ENCODE measurements at regions not wholly inside any gene's neighbourhood (a gene's known extent, or its start where the extent isn't known, plus 50 kb on each side); places are given as distances from the start of the nearest gene placed in this dataset.

DNA sequence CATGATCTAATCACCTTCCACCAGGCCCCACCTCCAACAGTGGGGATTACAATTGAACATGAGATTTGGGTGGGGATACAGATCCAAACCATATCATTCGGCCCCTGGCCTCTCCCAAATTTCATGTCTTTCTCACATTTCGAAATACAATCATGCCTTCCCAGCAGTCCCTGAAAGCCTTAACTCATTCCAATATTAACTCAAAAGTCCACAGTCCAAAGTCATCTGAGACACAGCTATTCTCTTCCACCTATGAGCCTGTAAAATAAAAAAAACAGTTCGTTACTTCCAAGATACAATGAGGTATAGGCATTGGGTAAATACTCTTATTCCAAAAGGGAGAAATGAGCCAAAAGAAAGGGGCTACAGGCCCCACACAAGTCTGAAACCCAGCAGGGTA is 222.6 kb downstream of the SOD2 start:
- TF ChIP-seq, protein P1, sequence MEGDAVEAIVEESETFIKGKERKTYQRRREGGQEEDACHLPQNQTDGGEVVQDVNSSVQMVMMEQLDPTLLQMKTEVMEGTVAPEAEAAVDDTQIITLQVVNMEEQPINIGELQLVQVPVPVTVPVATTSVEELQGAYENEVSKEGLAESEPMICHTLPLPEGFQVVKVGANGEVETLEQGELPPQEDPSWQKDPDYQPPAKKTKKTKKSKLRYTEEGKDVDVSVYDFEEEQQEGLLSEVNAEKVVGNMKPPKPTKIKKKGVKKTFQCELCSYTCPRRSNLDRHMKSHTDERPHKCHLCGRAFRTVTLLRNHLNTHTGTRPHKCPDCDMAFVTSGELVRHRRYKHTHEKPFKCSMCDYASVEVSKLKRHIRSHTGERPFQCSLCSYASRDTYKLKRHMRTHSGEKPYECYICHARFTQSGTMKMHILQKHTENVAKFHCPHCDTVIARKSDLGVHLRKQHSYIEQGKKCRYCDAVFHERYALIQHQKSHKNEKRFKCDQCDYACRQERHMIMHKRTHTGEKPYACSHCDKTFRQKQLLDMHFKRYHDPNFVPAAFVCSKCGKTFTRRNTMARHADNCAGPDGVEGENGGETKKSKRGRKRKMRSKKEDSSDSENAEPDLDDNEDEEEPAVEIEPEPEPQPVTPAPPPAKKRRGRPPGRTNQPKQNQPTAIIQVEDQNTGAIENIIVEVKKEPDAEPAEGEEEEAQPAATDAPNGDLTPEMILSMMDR (conservative IDR thresholded peaks at IDR 0.05), result no peak
- Histone ChIP-seq H3K56ac (ENCODE audit: insufficient read length, low read depth, low read length) (no peak overlapping the region), H2BK5ac (ENCODE audit: insufficient read length, low read length) (no peak overlapping the region), H3K18ac (ENCODE audit: insufficient read length, low read depth, low read length) (no peak overlapping the region), H3K9ac (ENCODE audit: extremely low read depth, insufficient read length, low read length) (no peak overlapping the region), H3K23me2 (ENCODE audit: insufficient read length, low read depth, low read length, poor library complexity, severe bottlenecking) (no peaks in the 10 kb centered on the region), H2BK120ac (ENCODE audit: low read depth, low read length, poor library complexity, severe bottlenecking) (no peak overlapping the region), H4K8ac (replicated peaks; ENCODE audit: insufficient read length, low read depth, low read length) (no peak overlapping the region), H3K4ac (ENCODE audit: low read depth, low read length) (no peak overlapping the region), H3K27me3 (ENCODE audit: insufficient read depth, low read length) (no peaks in the 10 kb centered on the region), H2AK5ac (ENCODE audit: insufficient read length, low read length) (no peak overlapping the region), H2BK15ac (ENCODE audit: low read depth, low read length) (no peak overlapping the region), H3K27ac (ENCODE audit: insufficient read length, low read depth, low read length) (no peak overlapping the region), H3K23ac (ENCODE audit: insufficient read length, low read depth, low read length) (no peak overlapping the region), H3K79me2 (ENCODE audit: insufficient read depth, low read length) (no peaks in the 10 kb centered on the region), H2AFZ (ENCODE audit: low read length) (no peak overlapping the region), H3K9me3 (ENCODE audit: control insufficient read depth, low read depth, low read length) (no peaks in the 10 kb centered on the region), H4K91ac (ENCODE audit: insufficient read length, low read depth, low read length) (no peak overlapping the region), H4K5ac (ENCODE audit: insufficient read length, low read depth, low read length) (no peak overlapping the region), H3T11ph (ENCODE audit: low read length) (no peak overlapping the region), H2BK12ac (ENCODE audit: insufficient read length, low read depth, low read length) (no peak overlapping the region), H3K14ac (ENCODE audit: insufficient read depth, low read length) (no peak overlapping the region), H3K4me2 (ENCODE audit: insufficient read depth, insufficient read length, low read length) (no peak overlapping the region), H3K4me1 (ENCODE audit: insufficient read depth, low read length) (no peaks in the 10 kb centered on the region), H2BK20ac (ENCODE audit: low read depth, low read length, poor library complexity, severe bottlenecking) (no peak overlapping the region), H4K20me1 (ENCODE audit: control insufficient read depth, insufficient read depth, insufficient read length) (no peaks in the 10 kb centered on the region), H3K79me1 (ENCODE audit: insufficient read depth, low read depth, low read length, poor library complexity, severe bottlenecking) (no peaks in the 10 kb centered on the region)
- no peak for DNase-seq
- Mint-ChIP-seq H3K27ac (no peak overlapping the region), H3K27me3 (ENCODE audit: low read depth) (peaks cover 7% of the 10 kb centered on the region), H3K4me3 (no peak overlapping the region), H3K36me3 (ENCODE audit: insufficient read depth in 1 of 3, low read depth in 3 of 3) (no peaks in the 10 kb centered on the region; a peak in 2 of 7 replicates), H3K4me1 (no peaks in the 10 kb centered on the region), H3K9me3 (peaks cover 22 to 53% of the 10 kb centered on the region in 2 experiments)
- WGBS (ENCODE audit: extremely low coverage, insufficient read length, low lambda C conversion rate), result no CpG with 5 or more reads among the region's 3 CpGs

Measured in H9 (cell line).